Psoas muscle (tissue), 7 donors: ENCODE measurements at regions not wholly inside any gene's neighbourhood (a gene's known extent, or its start where the extent isn't known, plus 50 kb on each side); places are given as distances from the start of the nearest gene placed in this dataset.

Source experiments
- ATAC-seq, 4 donors: fragments of 200-7000 bp; cut with Tn5 transposase; one replicate each; pipeline ENCODE4 v1.9.1; 2020; ENCODE audit warnings: moderate library complexity in 3 of 4, mild to moderate bottlenecking in 2 of 4
- DNase-seq, 2 donors: peaks; one replicate each; pipeline ENCODE4 v3.0.0-alpha.2; 2020
- H3K27ac ChIP-seq: fragments of 200-600 bp; one replicate; pipeline ENCODE4 v1.8.0; 2022
- H3K27me3 ChIP-seq, 3 donors: fragments of 200-600 bp in 1 of 3; one replicate each; pipeline versions ENCODE4 v1.6.1 to v1.8.0; 2013 to 2022; ENCODE audit warnings: low read length in 2 of 3, mild to moderate bottlenecking in 2 of 3, moderate library complexity in 1 of 3; ENCODE audit not compliant: insufficient read depth in 3 of 3
- H3K36me3 ChIP-seq, 2 donors: fragments of 200-600 bp in 1 of 2; one replicate each; pipeline versions ENCODE4 v1.6.1 to v1.8.0; 2013 to 2022; ENCODE audit warnings: low read depth in 1 of 2, mild to moderate bottlenecking in 1 of 2, moderate library complexity in 1 of 2; ENCODE audit not compliant: insufficient read depth in 1 of 2
- H3K4me1 ChIP-seq: fragments of 200-600 bp; one replicate; pipeline ENCODE4 v1.8.0; 2022
- H3K4me3 ChIP-seq: fragments of 200-600 bp; one replicate; pipeline ENCODE4 v1.8.0; 2022; ENCODE audit warnings: mild to moderate bottlenecking
- H3K9me3 ChIP-seq: fragments of 200-600 bp; one replicate; pipeline ENCODE4 v1.8.0; 2022
- CTCF ChIP-seq: fragments of 200-600 bp; IDR thresholded peaks from one replicate; pipeline ENCODE4 v1.8.0; 2022; ENCODE audit warnings: antibody characterized with exemption
- WGBS, 3 donors: extraction: QIAGEN DNeasy Blood & Tissue Kit; methylation state at CpG; one replicate each; pipeline versions ENCODE4 v1.1.6 to v1.1.7; 2013; 5-methylcytosine and 5-hydroxymethylcytosine counted together
- intact Hi-C, 2 donors: fragments of 100-400 bp; cut with DNase I; formaldehyde crosslinking; loops; one replicate each; pipeline versions ENCODE4 v1.11.0 to v1.14.2; 2022
- donor health status: healthy with polysubstance abuse.
- donor health status: DM: no; HTN: no; CAD: no; lungs with moderate emphysema.
- donor health status: Bipolar disorder and iron deficiency.
- donor health status: healthy.
- donor health status: DM: yes; HTN: yes; CAD: no.
- donor health status: DM: no; HTN: no; CAD: no.
- donor health status: DM: yes; HTN: yes; CAD: no.

- DNase-seq, result no peak
- no peaks in the 10 kb centered on the region for H3K4me1 ChIP-seq
Observed at GRCh38 chr13:104671901-104672300, 1605.7 kb upstream of the SLC10A2 start.

GRCh38 chr13:104657196-104657595 lies 1591.0 kb upstream of the SLC10A2 start:
- 99 to 100% (median 100%) methylated on average over 1 of the region's 1 CpG for WGBS, 3 donors
- no peak for ATAC-seq
- H3K4me1 ChIP-seq, result no peaks in the 10 kb centered on the region
- H3K27ac ChIP-seq, result no peak overlapping the region
- intact Hi-C loops, result no loop called here
- H3K27me3 ChIP-seq, result no peaks in the 10 kb centered on the region
- TF ChIP-seq CTCF, result no peak
- no peaks in the 10 kb centered on the region for H3K9me3 ChIP-seq
- H3K36me3 ChIP-seq, result no peaks in the 10 kb centered on the region
- DNase-seq, result no peak
- no peak overlapping the region for H3K4me3 ChIP-seq

More at GRCh38 chr13:104671901-104672300, 1605.7 kb upstream of the SLC10A2 start:
- 80 to 88% (median 84%) methylated on average over 3 of the region's 3 CpGs for WGBS, 3 donors
- Histone ChIP-seq H3K4me3 (no peak overlapping the region), H3K27me3 (no peaks in the 10 kb centered on the region), H3K9me3 (no peaks in the 10 kb centered on the region), H3K36me3 (no peaks in the 10 kb centered on the region), H3K27ac (no peak overlapping the region)
- no peak for TF ChIP-seq CTCF
- no peak for ATAC-seq
- intact Hi-C loops, result no loop called here

- Histone ChIP-seq H3K4me3 (no peak overlapping the region), H3K36me3 (no peaks in the 10 kb centered on the region), H3K4me1 (no peaks in the 10 kb centered on the region), H3K27ac (no peak overlapping the region), H3K27me3 (no peaks in the 10 kb centered on the region), H3K9me3 (no peaks in the 10 kb centered on the region)
- DNase-seq (no peak), ATAC-seq (no peak)
- 80 to 85% (median 81%) methylated on average over 12 of the region's 12 CpGs for WGBS, 3 donors
- TF ChIP-seq CTCF, result no peak
- intact Hi-C loops, result no loop called here
Observed at GRCh38 chr13:104650431-104650830, 1584.2 kb upstream of the SLC10A2 start.

- Histone ChIP-seq H3K36me3 (no peaks in the 10 kb centered on the region), H3K27me3 (no peaks in the 10 kb centered on the region), H3K9me3 (no peaks in the 10 kb centered on the region), H3K4me3 (no peak overlapping the region), H3K4me1 (no peaks in the 10 kb centered on the region), H3K27ac (no peak overlapping the region)
- ATAC-seq, result no peak
- DNase-seq, result no peak
- 81 to 85% (median 81%) methylated on average over 11 of the region's 11 CpGs for WGBS, 3 donors
- TF ChIP-seq CTCF, result no peak
- intact Hi-C loops, result no loop called here
Observed at GRCh38 chr13:104648291-104648690, 1582.1 kb upstream of the SLC10A2 start.

DNA sequence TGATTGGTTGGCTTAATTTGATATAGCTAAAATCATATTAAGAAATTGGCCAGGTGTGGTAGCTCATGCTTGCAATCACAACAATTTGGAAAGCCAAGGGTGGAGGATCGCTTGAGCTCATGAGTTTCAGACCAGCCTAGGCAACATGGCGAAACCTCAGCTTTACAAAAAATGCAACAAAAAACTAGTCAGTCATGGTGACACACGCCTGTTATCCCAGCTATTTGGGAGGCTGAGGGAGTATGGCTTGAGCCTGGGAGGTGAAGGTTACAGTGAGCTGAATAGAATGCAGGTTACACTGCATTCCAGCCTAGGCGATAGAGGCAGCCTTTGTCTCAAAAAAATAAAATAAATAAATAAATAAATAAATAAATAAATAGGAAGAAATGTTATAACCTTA lies 1579.6 kb upstream of the SLC10A2 start:
- intact Hi-C loops, result no loop called here
- 88 to 96% (median 90%) methylated on average over 4 of the region's 4 CpGs for WGBS, 3 donors

More for the DNA sequence above, 1579.6 kb upstream of the SLC10A2 start:
- DNase-seq (no peak), ATAC-seq (no peak)
- Histone ChIP-seq H3K4me3 (no peak overlapping the region), H3K4me1 (no peaks in the 10 kb centered on the region), H3K27ac (no peak overlapping the region), H3K27me3 (no peaks in the 10 kb centered on the region), H3K36me3 (no peaks in the 10 kb centered on the region), H3K9me3 (no peaks in the 10 kb centered on the region)
- TF ChIP-seq CTCF, result no peak
